IPS-18a (cell line): ENCODE measurements at regions not wholly inside any gene's neighbourhood (a gene's known extent, or its start where the extent isn't known, plus 50 kb on each side); places are given as distances from the start of the nearest gene placed in this dataset.

Experiments used
- H3K27ac ChIP-seq: one replicate; pipeline ENCODE4 v1.5.1; 2013; ENCODE audit warnings: low read length
- H3K27me3 ChIP-seq: one replicate; pipeline ENCODE4 v1.6.1; 2013; ENCODE audit warnings: mild to moderate bottlenecking, low read length; ENCODE audit not compliant: control insufficient read depth, insufficient read depth
- H3K36me3 ChIP-seq: one replicate; pipeline ENCODE4 v1.6.1; 2013; ENCODE audit warnings: low read depth, low read length; ENCODE audit not compliant: control insufficient read depth
- H3K4me1 ChIP-seq: one replicate; pipeline ENCODE4 v1.6.1; 2013; ENCODE audit warnings: low read depth, low read length; ENCODE audit not compliant: control insufficient read depth
- H3K4me3 ChIP-seq: one replicate; pipeline ENCODE4 v1.5.1; 2013; ENCODE audit warnings: low read length
- H3K9ac ChIP-seq: one replicate; pipeline ENCODE4 v1.6.1; 2013; ENCODE audit warnings: mild to moderate bottlenecking, low read length, moderate library complexity
- H3K9me3 ChIP-seq: one replicate; pipeline ENCODE4 v1.6.1; 2013; ENCODE audit warnings: low read depth, low read length; ENCODE audit not compliant: control insufficient read depth

GRCh38 chr2:220936641-220937197 lies 635.4 kb downstream of the EPHA4 start:
- H3K9me3 ChIP-seq, result no peaks in the 10 kb centered on the region
- H3K9ac ChIP-seq, result no peak overlapping the region
- H3K27ac ChIP-seq, result no peak overlapping the region
- H3K27me3 ChIP-seq, result no peaks in the 10 kb centered on the region
- H3K36me3 ChIP-seq, result no peaks in the 10 kb centered on the region
- H3K4me3 ChIP-seq, result no peak overlapping the region
- H3K4me1 ChIP-seq, result peaks cover 6% of the 10 kb centered on the region

GRCh38 chr2:220937245-220937644 lies 634.9 kb downstream of the EPHA4 start:
- Histone ChIP-seq H3K9me3 (no peaks in the 10 kb centered on the region), H3K4me3 (no peak overlapping the region), H3K4me1 (peaks cover 6% of the 10 kb centered on the region), H3K9ac (no peak overlapping the region), H3K27me3 (no peaks in the 10 kb centered on the region), H3K27ac (no peak overlapping the region), H3K36me3 (no peaks in the 10 kb centered on the region)

- H3K4me1 ChIP-seq, result peaks cover 6% of the 10 kb centered on the region
- no peak overlapping the region for H3K27ac ChIP-seq
- H3K4me3 ChIP-seq, result no peak overlapping the region
- H3K9me3 ChIP-seq, result no peaks in the 10 kb centered on the region
- no peaks in the 10 kb centered on the region for H3K36me3 ChIP-seq
- H3K27me3 ChIP-seq, result no peaks in the 10 kb centered on the region
- H3K9ac ChIP-seq, result no peak overlapping the region
Measured at GRCh38 chr2:220940646-220941045, 631.5 kb downstream of the EPHA4 start.

DNA sequence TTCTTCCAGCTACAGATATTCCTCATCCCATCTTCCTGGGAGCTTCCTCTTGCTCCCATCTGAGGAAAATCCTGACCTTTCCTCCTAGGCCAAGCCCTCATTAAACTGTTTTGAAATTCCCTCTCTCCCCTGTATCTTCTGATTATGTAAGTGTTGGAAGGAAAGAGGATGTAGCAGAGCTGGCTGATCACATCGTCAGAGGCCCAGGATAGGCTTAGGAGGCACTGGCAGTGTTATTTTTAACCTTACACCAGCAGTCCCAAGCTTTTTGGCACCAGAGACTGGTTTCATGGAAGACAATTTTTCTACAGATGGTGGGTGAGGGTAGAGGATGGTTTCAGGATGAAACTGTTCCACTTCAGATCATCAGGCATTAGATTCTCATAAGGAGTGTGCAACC lies 630.4 kb downstream of the EPHA4 start:
- Histone ChIP-seq H3K4me3 (no peak overlapping the region), H3K27ac (no peak overlapping the region), H3K27me3 (no peaks in the 10 kb centered on the region), H3K9ac (no peak overlapping the region), H3K4me1 (peaks cover 3% of the 10 kb centered on the region), H3K9me3 (no peaks in the 10 kb centered on the region), H3K36me3 (no peaks in the 10 kb centered on the region)

- Histone ChIP-seq H3K4me1 (peaks cover 22% of the 10 kb centered on the region), H3K27ac (no peak overlapping the region), H3K36me3 (no peaks in the 10 kb centered on the region), H3K9me3 (no peaks in the 10 kb centered on the region), H3K4me3 (no peak overlapping the region), H3K9ac (no peak overlapping the region), H3K27me3 (no peaks in the 10 kb centered on the region)
Measured at GRCh38 chr2:220946552-220946951, 625.6 kb downstream of the EPHA4 start.

DNA sequence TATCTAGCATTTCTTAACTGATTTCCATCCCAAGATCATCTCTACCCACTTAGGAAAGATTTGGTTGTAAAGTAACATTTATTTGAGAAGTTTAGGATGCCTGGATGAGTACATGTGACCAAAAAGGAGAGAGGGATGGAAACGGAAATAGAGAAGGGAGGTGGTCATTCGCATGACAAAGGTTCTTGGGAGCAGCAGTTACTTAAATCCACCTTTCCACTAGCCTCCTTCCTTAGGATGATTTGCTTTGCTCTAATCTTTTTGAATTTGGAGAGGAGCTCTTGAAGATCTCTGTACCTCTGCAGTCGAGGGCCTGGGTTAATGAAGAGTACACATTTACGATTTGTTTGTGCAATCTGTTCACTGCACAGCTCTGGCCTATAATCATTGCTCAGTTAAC lies 623.5 kb downstream of the EPHA4 start:
- Histone ChIP-seq H3K9me3 (no peaks in the 10 kb centered on the region), H3K27me3 (no peaks in the 10 kb centered on the region), H3K4me1 (peaks cover 22% of the 10 kb centered on the region), H3K9ac (no peak overlapping the region), H3K36me3 (no peaks in the 10 kb centered on the region), H3K27ac (no peak overlapping the region), H3K4me3 (peak overlapping the region; percentile 25)

GRCh38 chr2:220949466-220949865 lies 622.6 kb downstream of the EPHA4 start:
- Histone ChIP-seq H3K36me3 (no peaks in the 10 kb centered on the region), H3K27ac (no peak overlapping the region)

GRCh38 chr2:220955776-220956175 lies 616.3 kb downstream of the EPHA4 start:
- Histone ChIP-seq H3K9ac (no peak overlapping the region), H3K9me3 (no peaks in the 10 kb centered on the region), H3K36me3 (no peaks in the 10 kb centered on the region), H3K4me1 (no peaks in the 10 kb centered on the region), H3K4me3 (no peak overlapping the region), H3K27me3 (no peaks in the 10 kb centered on the region), H3K27ac (no peak overlapping the region)

More at GRCh38 chr2:220949466-220949865, 622.6 kb downstream of the EPHA4 start:
- H3K9me3 ChIP-seq, result no peaks in the 10 kb centered on the region
- no peak overlapping the region for H3K9ac ChIP-seq
- H3K4me1 ChIP-seq, result peaks cover 22% of the 10 kb centered on the region
- peak overlapping the region; percentile 25 for H3K4me3 ChIP-seq
- H3K27me3 ChIP-seq, result no peaks in the 10 kb centered on the region

- Histone ChIP-seq H3K9me3 (no peaks in the 10 kb centered on the region), H3K4me1 (no peaks in the 10 kb centered on the region)
Measured at GRCh38 chr2:220956429-220956828, 615.7 kb downstream of the EPHA4 start.

DNA sequence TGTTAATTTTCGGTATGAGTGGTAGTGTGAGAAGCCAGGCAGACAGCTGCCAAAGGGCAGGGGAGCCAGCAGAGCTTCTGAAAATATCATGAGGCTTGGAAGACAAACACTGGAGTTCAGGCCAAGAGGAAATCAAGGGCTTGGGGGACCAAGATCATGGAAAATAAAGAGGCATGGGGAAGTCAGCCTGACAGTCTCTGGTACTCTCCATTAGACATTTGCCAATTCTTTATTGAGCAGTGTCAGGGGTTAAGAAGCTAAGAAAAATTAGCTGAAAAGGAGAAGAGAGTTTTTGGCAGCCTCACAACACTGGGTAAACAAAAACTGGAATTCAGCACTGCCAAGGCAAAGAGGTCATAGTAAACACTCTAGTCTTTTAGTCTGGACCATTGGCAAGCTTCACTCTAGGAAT lies 612.7 kb downstream of the EPHA4 start:
- Histone ChIP-seq H3K4me3 (no peak overlapping the region), H3K36me3 (no peaks in the 10 kb centered on the region), H3K9me3 (no peaks in the 10 kb centered on the region), H3K27me3 (no peaks in the 10 kb centered on the region), H3K4me1 (no peaks in the 10 kb centered on the region), H3K9ac (no peak overlapping the region), H3K27ac (no peak overlapping the region)

More at GRCh38 chr2:220956429-220956828, 615.7 kb downstream of the EPHA4 start:
- Histone ChIP-seq H3K36me3 (no peaks in the 10 kb centered on the region), H3K9ac (no peak overlapping the region), H3K27me3 (no peaks in the 10 kb centered on the region), H3K4me3 (no peak overlapping the region), H3K27ac (no peak overlapping the region)

DNA sequence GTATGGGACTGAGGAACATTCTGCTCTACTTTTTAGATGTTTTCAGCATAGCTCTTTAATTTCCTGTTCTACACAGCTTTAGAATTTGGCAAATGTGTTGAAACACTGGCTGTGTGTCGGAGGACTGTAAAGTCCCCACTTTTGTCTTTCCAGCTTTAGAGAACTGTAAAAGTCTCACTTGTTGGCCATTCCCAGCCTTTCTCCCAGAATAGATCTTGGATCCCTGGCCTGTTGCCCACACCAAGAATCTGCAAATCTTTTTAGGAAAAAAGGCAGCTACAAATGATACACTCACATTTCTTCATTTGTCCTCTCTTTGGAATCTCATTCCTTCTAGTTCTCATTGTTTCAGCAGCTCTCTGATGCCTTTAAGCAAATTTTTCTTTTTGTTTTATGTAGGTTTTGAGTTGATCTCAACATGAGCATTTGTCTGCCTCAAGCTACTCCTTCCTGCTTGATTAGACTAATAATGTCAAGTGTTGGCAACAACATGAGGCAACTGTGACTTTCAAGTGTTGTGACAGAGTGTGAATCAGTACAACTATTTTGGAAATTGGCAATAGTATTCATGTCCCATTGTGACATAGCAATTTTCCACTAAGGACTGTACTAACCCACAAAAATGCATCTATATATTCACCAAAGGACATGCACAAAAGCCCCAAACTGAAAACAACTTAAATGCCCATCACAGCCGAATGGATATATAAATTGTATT lies 610.8 kb downstream of the EPHA4 start:
- Histone ChIP-seq H3K4me3 (no peak overlapping the region), H3K9ac (no peak overlapping the region), H3K36me3 (no peaks in the 10 kb centered on the region), H3K27ac (no peak overlapping the region), H3K27me3 (no peaks in the 10 kb centered on the region), H3K4me1 (no peaks in the 10 kb centered on the region), H3K9me3 (no peaks in the 10 kb centered on the region)

- no peaks in the 10 kb centered on the region for H3K36me3 ChIP-seq
- H3K4me1 ChIP-seq, result no peaks in the 10 kb centered on the region
- H3K27ac ChIP-seq, result no peak overlapping the region
- no peak overlapping the region for H3K4me3 ChIP-seq
- H3K9me3 ChIP-seq, result no peaks in the 10 kb centered on the region
- H3K27me3 ChIP-seq, result no peaks in the 10 kb centered on the region
- no peak overlapping the region for H3K9ac ChIP-seq
Measured at GRCh38 chr2:220962556-220962955, 609.5 kb downstream of the EPHA4 start.
